ENCODE measurements at regions not wholly inside any gene's neighbourhood (a gene's known extent, or its start where the extent isn't known, plus 50 kb on each side); places are given as distances from the start of the nearest gene placed in this dataset.

DNA sequence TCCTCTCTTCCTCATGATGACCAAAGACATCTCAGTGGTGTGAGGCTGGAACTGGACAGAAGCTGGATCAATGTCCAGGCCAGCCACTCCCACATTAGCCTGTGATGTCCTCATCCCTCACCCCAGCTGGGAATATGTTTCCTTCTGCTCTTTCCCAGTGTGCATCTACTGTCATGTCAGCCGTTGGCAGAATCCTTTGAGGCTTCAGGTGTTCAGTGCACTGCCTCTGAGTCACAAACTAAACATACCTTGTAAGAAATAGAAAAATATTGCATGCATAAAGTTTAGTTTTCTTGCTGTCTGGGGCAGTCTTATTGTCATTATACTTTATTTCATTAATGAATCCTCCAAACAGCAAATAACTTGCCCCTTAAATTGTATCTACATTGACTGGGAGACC is 161.6 kb upstream of the RASGRP1 start:
- no peak for ATAC-seq
- TF ChIP-seq ESRRG (CRISPR knock-in tag; IDR thresholded peaks at IDR 0.05): no peak
- TF ChIP-seq ARNTL (CRISPR knock-in tag; IDR thresholded peaks at IDR 0.05; ENCODE audit: borderline replicate concordance, low read depth): no peak
- TF ChIP-seq SNAI2 (CRISPR knock-in tag; IDR thresholded peaks at IDR 0.05): no peak
- TF ChIP-seq, protein P1, sequence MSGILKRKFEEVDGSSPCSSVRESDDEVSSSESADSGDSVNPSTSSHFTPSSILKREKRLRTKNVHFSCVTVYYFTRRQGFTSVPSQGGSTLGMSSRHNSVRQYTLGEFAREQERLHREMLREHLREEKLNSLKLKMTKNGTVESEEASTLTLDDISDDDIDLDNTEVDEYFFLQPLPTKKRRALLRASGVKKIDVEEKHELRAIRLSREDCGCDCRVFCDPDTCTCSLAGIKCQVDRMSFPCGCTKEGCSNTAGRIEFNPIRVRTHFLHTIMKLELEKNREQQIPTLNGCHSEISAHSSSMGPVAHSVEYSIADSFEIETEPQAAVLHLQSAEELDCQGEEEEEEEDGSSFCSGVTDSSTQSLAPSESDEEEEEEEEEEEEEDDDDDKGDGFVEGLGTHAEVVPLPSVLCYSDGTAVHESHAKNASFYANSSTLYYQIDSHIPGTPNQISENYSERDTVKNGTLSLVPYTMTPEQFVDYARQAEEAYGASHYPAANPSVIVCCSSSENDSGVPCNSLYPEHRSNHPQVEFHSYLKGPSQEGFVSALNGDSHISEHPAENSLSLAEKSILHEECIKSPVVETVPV (CRISPR knock-in tag; IDR thresholded peaks at IDR 0.05): no peak
- no peak for TF ChIP-seq PPARA (CRISPR knock-in tag; IDR thresholded peaks at IDR 0.05; ENCODE audit: borderline replicate concordance)
- TF ChIP-seq, protein P2, sequence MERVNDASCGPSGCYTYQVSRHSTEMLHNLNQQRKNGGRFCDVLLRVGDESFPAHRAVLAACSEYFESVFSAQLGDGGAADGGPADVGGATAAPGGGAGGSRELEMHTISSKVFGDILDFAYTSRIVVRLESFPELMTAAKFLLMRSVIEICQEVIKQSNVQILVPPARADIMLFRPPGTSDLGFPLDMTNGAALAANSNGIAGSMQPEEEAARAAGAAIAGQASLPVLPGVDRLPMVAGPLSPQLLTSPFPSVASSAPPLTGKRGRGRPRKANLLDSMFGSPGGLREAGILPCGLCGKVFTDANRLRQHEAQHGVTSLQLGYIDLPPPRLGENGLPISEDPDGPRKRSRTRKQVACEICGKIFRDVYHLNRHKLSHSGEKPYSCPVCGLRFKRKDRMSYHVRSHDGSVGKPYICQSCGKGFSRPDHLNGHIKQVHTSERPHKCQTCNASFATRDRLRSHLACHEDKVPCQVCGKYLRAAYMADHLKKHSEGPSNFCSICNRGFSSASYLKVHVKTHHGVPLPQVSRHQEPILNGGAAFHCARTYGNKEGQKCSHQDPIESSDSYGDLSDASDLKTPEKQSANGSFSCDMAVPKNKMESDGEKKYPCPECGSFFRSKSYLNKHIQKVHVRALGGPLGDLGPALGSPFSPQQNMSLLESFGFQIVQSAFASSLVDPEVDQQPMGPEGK (CRISPR knock-in tag; IDR thresholded peaks at IDR 0.05; ENCODE audit: borderline replicate concordance): no peak
- no peak for TF ChIP-seq ZNF565 (CRISPR knock-in tag; conservative IDR thresholded peaks at IDR 0.05; ENCODE audit: low read depth)
- no peak for TF ChIP-seq ISL1 (CRISPR knock-in tag; IDR thresholded peaks at IDR 0.05)
- TF ChIP-seq TCF4 (CRISPR knock-in tag; IDR thresholded peaks at IDR 0.05; ENCODE audit: borderline replicate concordance): no peak
- no peak for TF ChIP-seq BACH2 (CRISPR knock-in tag; IDR thresholded peaks at IDR 0.05; ENCODE audit: borderline replicate concordance)
- TF ChIP-seq, protein P3, sequence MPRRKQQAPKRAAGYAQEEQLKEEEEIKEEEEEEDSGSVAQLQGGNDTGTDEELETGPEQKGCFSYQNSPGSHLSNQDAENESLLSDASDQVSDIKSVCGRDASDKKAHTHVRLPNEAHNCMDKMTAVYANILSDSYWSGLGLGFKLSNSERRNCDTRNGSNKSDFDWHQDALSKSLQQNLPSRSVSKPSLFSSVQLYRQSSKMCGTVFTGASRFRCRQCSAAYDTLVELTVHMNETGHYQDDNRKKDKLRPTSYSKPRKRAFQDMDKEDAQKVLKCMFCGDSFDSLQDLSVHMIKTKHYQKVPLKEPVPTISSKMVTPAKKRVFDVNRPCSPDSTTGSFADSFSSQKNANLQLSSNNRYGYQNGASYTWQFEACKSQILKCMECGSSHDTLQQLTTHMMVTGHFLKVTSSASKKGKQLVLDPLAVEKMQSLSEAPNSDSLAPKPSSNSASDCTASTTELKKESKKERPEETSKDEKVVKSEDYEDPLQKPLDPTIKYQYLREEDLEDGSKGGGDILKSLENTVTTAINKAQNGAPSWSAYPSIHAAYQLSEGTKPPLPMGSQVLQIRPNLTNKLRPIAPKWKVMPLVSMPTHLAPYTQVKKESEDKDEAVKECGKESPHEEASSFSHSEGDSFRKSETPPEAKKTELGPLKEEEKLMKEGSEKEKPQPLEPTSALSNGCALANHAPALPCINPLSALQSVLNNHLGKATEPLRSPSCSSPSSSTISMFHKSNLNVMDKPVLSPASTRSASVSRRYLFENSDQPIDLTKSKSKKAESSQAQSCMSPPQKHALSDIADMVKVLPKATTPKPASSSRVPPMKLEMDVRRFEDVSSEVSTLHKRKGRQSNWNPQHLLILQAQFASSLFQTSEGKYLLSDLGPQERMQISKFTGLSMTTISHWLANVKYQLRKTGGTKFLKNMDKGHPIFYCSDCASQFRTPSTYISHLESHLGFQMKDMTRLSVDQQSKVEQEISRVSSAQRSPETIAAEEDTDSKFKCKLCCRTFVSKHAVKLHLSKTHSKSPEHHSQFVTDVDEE (CRISPR knock-in tag; IDR thresholded peaks at IDR 0.05): no peak
- TF ChIP-seq CSDC2 (CRISPR knock-in tag; IDR thresholded peaks at IDR 0.05): no peak
- no peak for TF ChIP-seq POU6F1 (CRISPR knock-in tag; IDR thresholded peaks at IDR 0.05; ENCODE audit: borderline replicate concordance, low read depth)
- TF ChIP-seq, protein P4, sequence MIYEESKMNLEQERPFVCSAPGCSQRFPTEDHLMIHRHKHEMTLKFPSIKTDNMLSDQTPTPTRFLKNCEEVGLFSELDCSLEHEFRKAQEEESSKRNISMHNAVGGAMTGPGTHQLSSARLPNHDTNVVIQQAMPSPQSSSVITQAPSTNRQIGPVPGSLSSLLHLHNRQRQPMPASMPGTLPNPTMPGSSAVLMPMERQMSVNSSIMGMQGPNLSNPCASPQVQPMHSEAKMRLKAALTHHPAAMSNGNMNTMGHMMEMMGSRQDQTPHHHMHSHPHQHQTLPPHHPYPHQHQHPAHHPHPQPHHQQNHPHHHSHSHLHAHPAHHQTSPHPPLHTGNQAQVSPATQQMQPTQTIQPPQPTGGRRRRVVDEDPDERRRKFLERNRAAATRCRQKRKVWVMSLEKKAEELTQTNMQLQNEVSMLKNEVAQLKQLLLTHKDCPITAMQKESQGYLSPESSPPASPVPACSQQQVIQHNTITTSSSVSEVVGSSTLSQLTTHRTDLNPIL (CRISPR knock-in tag; IDR thresholded peaks at IDR 0.05; ENCODE audit: low read depth): no peak
- TF ChIP-seq ZFP30 (CRISPR knock-in tag; IDR thresholded peaks at IDR 0.05): no peak
- no peak for TF ChIP-seq RARB (CRISPR knock-in tag; IDR thresholded peaks at IDR 0.05)
- TF ChIP-seq GLIS3 (CRISPR knock-in tag; IDR thresholded peaks at IDR 0.05): no peak

DNA sequence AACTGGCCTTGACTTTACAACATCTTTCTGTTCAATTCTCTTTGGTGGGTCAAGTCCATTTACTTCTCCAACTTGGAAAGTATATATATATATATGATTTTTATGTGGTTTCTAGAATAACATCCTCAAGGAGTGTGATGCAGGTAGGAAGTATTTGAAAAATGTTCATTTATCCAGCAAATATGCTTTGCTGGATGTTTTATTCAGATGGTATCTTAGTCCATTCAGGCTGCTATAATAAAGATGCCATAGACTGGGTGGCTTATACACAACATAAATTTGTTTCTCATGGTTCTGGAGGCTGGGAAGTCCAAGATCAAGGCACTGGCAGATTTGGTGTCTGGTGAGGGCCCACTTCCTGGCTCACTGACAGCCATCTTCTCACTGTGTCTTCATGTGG is 168.7 kb upstream of the RASGRP1 start:
- no peak for TF ChIP-seq ZFP30 (CRISPR knock-in tag; IDR thresholded peaks at IDR 0.05)
- TF ChIP-seq, protein P2 (CRISPR knock-in tag; IDR thresholded peaks at IDR 0.05; ENCODE audit: borderline replicate concordance): no peak
- TF ChIP-seq RARB (CRISPR knock-in tag; IDR thresholded peaks at IDR 0.05): no peak
- TF ChIP-seq, protein P1 (CRISPR knock-in tag; IDR thresholded peaks at IDR 0.05): no peak

More for the DNA sequence above, 168.7 kb upstream of the RASGRP1 start:
- no peak for ATAC-seq
